ENCODE measurements at regions not wholly inside any gene's neighbourhood (a gene's known extent, or its start where the extent isn't known, plus 50 kb on each side); places are given as distances from the start of the nearest gene placed in this dataset.
"Not testable (repeated sequence)": the region's sequence is repeated elsewhere in the genome, so short reads cannot be mapped to it uniquely, and the experiment has no call there.

DNA sequence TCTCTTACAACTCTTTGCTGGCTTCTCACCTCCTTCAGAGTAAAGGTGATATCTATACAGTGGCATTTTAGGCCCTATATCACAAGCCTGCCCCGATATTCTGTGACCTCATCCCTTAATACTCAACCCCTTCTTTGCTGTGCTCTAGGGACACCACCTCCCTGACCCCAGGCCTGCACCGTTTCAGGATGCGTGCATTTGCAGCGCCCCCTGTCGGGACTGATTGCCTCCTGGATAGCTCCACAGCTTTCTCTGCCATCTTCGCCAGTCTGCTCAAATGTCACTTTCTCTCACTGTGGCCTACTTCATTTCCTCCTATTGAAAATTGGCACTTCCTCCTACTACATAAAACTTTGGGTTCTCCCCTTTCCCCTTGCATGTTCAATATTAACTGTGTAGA lies 289.6 kb downstream of the SOCS6 start:
- DNase-seq (ENCODE audit: low read depth): no peak

DNA sequence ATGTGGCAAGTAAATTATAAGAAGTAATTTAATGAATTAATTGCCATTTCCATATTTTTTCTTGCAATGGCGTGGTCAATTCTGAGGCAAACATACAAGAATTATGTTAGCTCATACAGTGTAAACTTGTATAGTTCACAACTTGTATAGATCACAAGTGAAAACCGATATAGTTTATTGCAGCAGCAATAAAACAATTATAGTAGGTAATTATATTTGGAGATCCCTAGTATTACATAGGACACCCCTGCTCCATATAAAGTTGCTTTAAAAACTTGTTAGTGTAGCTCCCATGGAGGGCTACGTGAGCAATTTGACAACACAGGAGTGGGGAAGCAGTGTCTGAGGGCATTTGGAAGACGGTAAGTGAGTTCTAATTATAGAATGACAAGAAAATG lies 288.2 kb downstream of the SOCS6 start:
- no peak for DNase-seq (ENCODE audit: low read depth)

DNA sequence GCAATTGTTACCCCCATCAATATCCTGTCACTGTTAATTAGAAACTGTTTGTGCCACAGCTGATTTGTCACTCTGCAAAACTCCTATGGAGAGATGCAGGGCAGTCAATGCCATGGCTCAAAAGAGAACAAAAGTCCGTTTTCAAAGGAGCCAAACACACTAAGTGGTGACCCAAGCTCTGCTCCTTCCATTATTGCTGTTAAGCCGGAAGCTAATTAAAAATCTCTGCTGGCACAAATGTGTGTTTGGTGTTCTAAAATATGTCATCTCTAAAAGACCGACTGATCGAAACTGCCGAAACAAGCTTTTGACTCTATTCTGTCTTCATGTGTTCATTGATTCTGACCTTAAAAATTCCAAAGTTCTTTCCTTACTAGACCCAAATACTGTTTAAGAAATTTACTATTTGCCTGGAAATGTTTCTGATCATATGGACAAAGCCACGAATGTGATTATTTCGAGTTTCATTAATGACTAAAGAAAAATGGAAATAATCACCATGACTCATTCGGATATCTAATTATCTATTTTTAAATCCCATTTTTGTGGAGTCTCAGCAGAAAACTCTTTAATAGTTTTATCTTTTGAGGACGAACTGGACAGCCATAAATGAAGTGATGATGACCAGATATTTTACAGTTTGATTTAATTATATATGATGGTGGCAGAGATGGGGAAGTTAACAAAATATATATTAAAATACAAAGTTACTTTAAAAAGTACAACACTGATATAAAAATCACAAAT lies 287.6 kb downstream of the SOCS6 start:
- no peak for DNase-seq (ENCODE audit: low read depth)

DNA sequence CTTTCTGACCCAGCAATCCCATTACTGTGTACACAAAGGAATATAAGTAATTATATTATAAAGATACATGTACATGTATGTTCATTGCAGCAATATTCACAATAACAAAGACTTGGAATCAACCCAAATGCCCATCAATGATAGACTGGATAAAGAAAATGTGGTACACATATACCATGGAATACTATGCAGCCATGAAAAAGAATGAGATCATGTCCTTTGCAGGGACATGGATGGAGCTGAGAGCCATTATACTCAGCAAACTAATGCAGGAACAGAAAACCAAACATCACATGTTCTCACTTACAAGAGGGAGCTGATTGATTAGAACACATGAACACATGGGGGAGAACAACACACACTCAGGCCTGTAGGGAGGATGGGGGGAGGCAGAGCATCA lies 286.1 kb downstream of the SOCS6 start:
- DNase-seq (ENCODE audit: low read depth): not testable (repeated sequence)

DNA sequence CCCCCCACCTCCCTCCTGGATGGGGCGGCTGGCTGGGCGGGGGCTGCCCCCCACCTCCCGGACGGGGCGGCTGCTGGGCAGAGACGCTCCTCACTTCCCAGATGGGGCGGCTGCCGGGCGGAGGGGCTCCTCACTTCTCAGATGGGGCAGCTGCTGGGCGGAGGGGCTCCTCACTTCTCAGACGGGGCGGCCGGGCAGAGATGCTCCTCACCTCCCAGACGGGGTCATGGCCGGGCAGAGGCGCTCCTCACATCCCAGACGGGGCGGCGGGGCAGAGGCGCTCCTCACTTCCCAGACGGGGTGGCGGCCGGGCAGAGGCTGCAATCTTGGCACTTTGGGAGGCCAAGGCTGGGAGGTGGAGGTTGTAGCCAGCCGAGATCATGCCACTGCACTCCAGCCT lies 280.8 kb downstream of the SOCS6 start:
- not testable (repeated sequence) for DNase-seq (ENCODE audit: low read depth)

DNA sequence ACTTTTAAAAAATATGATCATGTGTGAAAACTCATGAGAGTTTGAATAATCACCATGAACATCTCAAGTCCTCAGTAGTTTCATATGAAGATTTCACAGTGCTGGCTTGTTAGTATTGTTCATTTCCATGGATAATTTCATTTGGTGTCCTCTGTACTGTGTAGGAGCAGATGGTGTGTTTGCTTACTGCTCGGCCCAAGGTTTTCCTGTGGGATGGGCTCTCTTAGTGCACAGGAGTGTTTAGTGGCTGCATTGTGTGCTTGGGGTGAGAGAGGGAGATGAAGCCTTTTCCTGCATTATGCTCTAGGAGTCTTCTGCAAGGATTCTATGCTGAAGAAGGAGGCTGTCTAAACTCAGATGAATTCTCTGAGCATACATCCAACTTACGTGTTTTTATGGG lies 270.6 kb downstream of the SOCS6 start:
- DNase-seq (ENCODE audit: low read depth): no peak

DNA sequence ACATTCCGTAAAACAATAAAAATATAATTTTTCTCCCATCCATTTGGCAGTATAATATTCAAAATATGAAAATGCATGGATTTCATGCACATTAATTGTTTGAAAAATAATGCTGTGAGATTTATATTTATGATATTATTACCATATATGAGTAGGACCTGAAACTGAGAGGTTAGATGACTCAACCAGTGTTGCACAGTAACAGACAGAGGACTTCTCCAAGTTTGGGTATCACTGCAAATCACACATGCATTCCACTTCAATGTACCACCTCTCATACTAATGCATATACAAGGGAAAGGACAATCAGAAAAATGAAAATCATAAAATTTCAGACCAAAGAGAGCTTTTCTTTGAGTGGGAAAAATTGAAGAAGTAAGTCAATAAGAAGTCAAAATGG lies 269.5 kb downstream of the SOCS6 start:
- DNase-seq (ENCODE audit: low read depth): no peak

DNA sequence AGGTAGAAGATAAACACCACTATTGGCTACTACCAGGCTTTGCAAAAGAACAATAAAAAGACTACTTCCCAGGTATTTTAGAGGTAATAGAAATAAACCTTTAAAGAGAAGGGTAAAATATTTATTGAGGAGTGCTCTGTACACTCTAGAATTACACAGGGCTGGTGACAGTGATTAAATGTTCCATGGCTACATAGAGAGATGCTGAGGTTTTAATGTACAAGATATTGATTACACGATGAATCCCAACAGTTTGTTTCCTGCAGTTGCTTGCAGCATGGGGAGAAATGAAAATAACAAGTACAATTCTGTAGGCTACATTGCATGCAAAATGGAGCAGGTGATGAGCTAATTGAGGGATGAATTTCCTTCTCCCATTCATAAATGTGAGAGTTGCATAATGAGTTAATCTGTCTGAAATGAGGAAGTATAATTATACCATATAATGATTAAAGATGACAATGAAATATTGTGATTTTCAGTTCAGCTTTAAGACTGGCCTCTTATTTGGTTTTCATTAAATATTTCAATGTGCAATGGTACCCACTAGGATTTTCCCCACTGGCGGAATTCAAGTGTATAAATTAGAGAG lies 266.1 kb downstream of the SOCS6 start:
- no peak for DNase-seq (ENCODE audit: low read depth)

DNA sequence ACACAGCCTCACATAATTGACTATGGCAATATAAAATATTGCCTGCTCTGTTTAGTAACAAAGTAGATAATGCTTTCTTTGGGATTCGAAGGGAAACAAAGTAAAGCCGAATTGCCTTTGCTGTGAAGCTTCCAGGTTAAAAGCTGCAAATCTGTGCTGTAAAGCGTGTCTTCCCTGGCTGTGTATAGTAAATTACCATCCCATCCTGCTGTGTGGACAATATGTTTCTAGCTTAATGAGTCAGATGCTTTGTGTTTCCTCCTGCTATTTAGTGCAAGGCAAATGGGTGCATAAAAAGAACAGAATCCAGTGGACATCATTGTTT lies 265.1 kb downstream of the SOCS6 start:
- DNase-seq (ENCODE audit: low read depth): no peak

DNA sequence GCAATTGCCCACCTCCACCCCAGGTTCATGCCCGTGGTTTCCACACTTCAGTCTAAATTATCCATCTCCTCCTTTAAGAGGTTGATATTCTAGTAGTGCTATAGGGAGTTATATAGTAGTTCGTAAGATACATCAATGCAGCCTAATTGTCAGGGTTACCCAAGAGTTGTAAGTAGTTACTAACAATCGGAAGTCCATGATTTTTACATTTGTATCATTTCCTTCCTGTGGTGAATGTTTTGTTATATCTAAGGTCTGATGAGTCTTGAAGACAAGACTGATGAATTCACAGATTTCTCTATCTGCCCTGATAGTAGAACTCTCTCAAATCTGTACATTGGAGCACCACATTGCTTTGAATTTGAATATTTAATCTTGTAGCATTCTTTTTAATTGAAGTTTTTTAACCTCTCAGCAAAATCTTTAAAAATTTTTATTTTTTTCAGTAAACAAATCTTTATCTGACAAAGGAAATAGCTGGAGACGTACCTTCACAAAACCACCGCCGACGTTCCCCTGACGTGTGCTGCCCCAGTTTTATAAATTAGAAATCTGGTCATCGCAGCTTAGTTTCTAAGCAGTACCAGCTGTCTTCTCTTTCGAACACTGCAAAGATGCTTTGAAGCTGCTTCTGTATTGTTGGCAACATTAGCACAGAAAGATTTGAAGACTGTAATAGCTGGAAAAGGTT lies 264.5 kb downstream of the SOCS6 start:
- no peak for DNase-seq (ENCODE audit: low read depth)

DNA sequence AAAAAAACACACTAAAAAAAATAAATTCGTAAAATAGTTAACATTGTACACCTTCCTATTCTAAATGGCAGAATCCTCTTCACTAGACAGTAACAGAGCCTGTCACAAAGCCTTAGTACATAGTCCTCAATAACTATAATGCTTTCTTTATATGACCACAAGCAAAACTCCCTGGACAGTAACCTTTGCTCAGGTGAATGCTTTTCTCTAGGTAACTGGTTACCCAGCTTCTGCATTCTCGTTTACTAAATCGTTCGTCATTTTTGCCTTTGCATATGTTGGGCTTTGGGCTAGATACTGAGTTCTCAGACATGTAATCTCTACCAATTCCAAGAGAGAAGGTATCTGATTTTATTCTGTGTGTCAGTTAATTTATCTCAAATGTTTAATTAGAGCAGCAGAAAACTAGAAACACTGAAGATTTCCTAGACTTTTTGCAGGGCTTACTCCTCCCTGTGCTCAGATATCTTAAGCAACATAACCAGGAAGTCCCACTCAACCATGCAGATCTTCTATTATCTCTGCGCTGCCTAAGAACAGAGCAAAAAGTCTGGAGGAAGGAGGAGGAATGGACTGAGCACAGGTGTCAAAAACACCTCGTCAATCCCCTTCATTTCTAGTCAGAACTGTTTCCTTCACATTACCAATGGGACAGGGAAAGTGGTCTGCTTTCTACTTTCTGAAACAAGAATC lies 247.7 kb downstream of the SOCS6 start:
- DNase-seq (ENCODE audit: low read depth): no peak

DNA sequence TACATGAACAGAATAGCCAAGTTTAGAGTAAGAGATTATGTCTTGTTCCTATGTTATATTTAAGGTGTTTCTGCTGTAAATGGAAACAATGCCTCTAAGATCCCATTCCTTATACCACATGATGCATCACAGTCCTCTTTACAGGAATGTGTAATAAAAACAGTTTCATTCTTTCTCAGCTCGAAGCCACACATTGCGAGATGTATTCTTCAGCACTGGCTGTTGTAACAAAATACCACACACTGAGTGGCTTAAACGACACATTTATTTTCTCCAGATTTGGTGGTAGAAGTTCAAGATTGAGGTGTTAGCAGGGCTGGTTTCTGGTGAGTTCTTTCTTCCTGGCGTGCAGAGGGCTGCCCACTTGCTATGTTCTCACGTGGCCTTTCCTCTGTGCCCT lies 246.2 kb downstream of the SOCS6 start:
- no peak for DNase-seq (ENCODE audit: low read depth)

DNA sequence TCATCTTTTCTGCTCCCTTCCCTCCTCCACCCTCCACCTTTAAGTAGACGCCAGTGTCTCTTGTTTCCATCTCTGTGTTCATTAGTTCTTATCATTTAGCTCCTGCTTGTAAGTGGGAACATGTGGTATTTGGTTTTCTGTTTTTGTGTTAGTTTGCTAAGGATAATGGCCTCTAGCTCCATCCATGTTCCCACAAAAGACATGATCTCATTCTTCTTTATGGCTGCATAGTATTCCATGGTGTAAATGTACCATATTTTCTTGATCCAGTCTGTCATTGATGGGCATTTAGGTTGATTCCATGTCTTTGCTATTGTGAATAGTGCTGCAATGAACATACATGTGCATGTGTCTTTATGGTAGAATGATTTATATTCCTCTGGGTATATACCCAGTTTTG lies 236.5 kb downstream of the SOCS6 start:
- not testable (repeated sequence) for DNase-seq (ENCODE audit: low read depth)

DNA sequence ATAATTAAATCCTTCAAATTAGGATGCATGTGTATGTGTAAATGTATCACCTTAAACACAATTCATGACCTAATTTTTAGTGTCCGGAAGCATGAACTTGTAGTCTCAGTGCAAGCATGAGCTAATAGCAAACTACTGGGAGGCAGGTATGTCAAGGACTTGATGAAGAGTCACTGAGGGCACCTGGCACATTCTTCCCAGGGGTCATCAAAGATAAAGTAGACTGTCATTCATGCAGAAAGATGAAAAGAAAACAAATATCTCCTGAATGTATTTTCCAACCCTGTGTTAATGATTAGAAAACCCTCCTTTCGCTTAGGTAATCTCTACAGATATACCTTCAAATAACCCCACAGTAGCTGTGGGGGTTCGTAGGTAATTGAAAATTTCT lies 234.9 kb downstream of the SOCS6 start:
- no peak for DNase-seq (ENCODE audit: low read depth)

DNA sequence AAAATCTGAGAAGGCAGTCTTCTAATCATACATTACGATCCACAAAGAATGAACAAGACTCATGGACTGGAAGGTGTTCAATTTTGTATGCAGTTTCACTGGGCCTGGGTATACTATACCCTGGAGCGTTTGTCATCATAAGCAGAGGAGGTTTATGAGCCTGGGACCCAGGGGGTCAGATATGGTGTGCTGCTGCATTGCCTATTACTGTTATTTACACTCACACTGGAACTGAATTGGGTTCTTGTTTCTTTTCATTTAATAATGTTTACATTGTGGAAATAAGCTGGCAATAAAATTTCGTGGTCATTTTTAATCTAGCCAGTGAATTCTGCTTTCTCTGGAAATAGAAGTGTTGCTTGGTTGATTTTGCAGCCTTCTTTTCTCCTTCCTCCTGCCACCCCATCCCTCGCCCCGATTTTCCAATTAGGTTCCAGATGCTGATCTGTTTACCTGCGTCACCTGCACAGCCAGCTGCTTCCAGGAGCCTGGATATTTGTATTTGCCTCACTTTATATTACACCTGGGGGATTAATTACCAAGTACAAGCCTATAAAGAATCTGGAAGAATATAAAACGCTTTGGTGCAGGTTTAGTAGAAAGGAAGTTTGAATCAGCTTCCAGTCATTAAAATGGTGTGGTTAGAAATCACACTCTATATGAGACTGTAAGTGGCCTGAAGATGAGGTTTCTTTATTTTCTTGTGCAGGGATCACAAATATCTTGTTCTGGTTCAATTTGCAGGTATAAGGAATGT lies 234.4 kb downstream of the SOCS6 start:
- DNase-seq (ENCODE audit: low read depth): no peak

DNA sequence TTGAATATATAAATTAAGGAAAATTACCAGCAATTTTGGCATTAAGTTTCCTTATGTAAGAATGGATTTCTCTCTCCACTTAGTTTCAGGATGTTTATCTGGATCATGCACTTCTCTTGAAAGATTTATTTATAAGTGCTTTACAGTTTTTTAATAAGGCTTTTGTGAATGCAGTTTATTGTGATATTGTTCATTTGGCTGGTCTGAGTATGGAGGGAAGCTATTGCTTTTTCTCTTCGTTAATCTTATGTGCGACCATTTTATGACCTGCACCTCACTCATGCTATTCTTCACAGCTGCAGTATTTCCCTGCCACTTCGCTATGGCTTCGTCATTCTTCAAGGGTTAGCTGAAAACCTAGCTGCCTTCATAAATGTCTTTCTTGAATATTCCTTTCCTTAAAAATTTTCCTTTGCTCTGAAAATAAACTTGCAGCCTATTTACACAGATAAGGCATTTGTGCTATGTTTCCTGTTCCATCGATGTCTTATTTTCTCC lies 233.4 kb downstream of the SOCS6 start:
- DNase-seq (ENCODE audit: low read depth): no peak

DNA sequence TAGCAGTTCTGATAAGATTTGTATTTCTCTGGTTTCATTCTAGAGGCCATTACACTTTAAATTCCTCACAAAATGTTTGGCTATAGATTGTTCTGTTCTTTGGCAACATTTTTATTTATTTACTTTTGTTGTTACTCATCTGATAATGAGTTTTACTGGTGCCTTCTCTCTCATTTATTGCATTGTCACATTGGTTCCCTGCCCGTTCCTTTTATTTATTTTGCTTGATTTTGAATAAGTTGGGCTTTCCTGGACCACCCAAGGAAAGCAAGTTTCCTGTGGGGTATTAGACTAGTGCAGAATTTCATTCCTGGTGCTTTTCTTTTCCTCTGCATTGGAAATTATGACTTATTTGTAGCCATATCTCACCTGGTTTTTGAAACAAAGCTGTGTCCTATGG lies 232.0 kb downstream of the SOCS6 start:
- no peak for DNase-seq (ENCODE audit: low read depth)

DNA sequence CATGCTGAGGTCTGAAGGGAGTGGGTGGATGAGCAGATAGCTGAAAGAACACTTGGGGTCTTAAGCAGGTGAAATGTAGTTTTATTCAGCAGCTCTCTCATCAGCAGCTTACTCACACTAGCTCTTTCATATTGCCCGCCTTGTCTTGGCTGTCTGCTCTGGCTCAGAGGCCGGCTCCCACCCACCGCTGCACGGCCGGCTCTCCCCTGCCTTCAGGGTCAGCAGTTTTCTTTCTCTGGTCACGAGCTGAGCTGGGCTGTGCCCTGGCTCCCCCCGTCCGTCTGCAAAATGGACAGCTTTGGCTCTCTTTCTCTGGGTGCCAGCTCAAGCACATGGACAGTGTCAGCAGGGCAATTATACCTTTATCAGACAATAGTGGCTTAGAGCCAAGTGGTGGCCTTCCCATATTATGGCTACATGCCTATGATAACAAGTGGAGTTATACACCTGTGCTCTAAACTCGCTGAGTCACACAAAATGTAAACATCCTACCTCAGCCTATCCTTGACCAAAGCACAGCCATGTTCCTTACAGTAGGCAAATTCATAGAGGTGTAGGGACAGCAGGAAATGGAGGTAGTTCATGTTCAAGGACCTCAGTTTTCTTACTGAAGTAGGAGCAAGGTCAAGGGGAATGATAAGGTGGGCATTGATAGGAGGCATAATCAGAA lies 224.8 kb downstream of the SOCS6 start:
- DNase-seq (ENCODE audit: low read depth): no peak

DNA sequence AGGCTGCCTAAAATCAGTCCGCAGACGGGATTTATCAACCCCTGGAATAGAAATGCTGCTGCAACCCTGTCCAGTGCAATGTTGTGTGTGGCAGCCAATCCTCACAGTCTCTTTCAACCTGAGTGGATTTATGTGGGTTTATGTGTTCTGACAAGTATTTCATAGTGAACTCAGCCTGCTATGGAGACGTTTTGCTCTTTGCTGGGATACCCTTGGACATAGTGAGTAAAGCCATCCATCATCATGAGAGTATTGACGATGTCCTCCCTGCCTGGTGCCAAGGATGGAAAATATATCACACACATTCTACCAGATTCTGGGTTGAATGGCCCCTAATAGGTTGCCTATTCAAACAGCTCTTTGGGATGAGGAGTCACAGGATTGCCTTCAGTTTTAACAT lies 219.1 kb downstream of the SOCS6 start:
- DNase-seq (ENCODE audit: low read depth): no peak

DNA sequence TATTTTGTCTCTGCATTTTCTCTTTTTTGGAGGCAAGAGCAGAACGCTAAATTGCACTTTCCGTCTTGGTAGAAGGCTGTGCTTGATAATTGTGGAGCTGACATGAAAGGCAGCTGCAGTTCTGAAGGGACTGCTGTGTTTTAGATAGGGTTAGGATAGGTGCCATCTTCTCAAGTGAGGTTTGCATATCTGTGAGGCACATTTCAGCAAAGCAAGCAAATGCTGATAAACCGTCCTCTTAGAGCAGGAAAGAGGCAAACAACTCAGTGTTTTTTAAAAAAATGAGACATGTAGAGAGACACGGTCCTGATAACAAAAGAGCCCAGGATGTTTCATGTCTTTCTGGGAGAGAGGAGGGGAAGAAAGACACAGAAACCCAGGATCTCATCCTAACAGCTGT lies 217.7 kb downstream of the SOCS6 start:
- no peak for DNase-seq (ENCODE audit: low read depth)

DNA sequence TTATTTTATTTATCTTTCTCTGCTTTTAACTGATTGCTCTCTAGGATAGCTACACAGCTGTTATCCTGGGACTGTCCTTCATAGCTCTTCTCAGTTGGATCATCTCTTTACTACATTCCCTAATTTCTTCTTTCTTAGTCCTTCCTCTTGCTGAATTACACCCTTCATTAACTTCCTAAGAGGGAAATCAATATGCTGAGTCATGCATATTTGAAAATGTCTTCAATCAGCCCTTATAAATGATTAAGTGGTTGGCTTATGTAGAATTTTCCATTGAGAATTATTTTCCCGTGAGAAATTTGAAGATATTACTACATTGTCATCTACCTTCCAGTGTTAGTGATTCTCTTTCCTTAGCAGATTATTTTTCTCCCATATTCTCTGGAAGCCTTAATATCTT lies 214.2 kb downstream of the SOCS6 start:
- no peak for DNase-seq (ENCODE audit: low read depth)

DNA sequence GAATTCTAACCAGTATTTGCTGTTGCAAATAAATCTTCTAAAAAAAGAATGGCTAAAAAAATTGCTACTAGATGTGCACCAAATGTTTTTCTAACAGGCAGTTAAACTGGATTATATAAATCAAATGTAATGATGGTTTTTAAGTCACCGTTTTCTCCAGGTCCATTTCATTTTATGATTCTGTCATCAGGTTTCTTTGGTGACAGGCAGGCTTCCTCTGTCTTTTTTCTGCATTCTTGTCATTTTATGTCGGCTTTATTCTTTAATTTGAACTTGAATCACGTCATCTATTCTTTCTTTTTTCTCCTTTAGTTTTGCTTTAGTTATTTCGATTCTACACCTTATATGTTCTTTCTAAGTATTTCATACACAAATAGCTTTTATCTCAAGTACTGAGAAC lies 212.5 kb downstream of the SOCS6 start:
- no peak for DNase-seq (ENCODE audit: low read depth)

All from HS-27A (cell line).